ENCODE measurements at regions not wholly inside any gene's neighbourhood (a gene's known extent, or its start where the extent isn't known, plus 50 kb on each side); places are given as distances from the start of the nearest gene placed in this dataset.
"Not testable (repeated sequence)": the region's sequence is repeated elsewhere in the genome, so short reads cannot be mapped to it uniquely, and the experiment has no call there.

GRCh38 chr7:16098058-16098457 lies 323.3 kb downstream of the CRPPA start:
- peaks cover 7% of the 10 kb centered on the region for H3K9me3 Mint-ChIP-seq
- no peaks in the 10 kb centered on the region for H3K36me3 Mint-ChIP-seq (ENCODE audit: low read depth)
- H3K4me1 Mint-ChIP-seq (ENCODE audit: low read depth), result no peaks in the 10 kb centered on the region
- H3K4me3 Mint-ChIP-seq (ENCODE audit: low read depth), result no peak overlapping the region
- intact Hi-C loops (cut with micrococcal nuclease), result no loop called here
- no peak for DNase-seq (ENCODE audit: low spot score)
- H3K27ac Mint-ChIP-seq, result no peak overlapping the region
- no peaks in the 10 kb centered on the region for H3K27me3 Mint-ChIP-seq (ENCODE audit: low read depth)

GRCh38 chr7:16095171-16095950 lies 326.0 kb downstream of the CRPPA start:
- Mint-ChIP-seq H3K4me1 (ENCODE audit: low read depth) (no peaks in the 10 kb centered on the region), H3K4me3 (ENCODE audit: low read depth) (no peak overlapping the region), H3K27me3 (ENCODE audit: low read depth) (no peaks in the 10 kb centered on the region), H3K9me3 (no peaks in the 10 kb centered on the region), H3K36me3 (ENCODE audit: low read depth) (no peaks in the 10 kb centered on the region), H3K27ac (no peak overlapping the region)
- intact Hi-C loops (cut with micrococcal nuclease), result no loop called here
- no peak for DNase-seq (ENCODE audit: low spot score)

GRCh38 chr7:16094651-16095050 lies 326.7 kb downstream of the CRPPA start:
- Mint-ChIP-seq H3K27ac (no peak overlapping the region), H3K4me1 (ENCODE audit: low read depth) (no peaks in the 10 kb centered on the region), H3K36me3 (ENCODE audit: low read depth) (no peaks in the 10 kb centered on the region), H3K27me3 (ENCODE audit: low read depth) (no peaks in the 10 kb centered on the region), H3K9me3 (no peaks in the 10 kb centered on the region), H3K4me3 (ENCODE audit: low read depth) (no peak overlapping the region)
- intact Hi-C loops (cut with micrococcal nuclease), result no loop called here
- no peak for DNase-seq (ENCODE audit: low spot score)

- DNase-seq (ENCODE audit: low spot score), result no peak
- Mint-ChIP-seq H3K27me3 (ENCODE audit: low read depth) (no peaks in the 10 kb centered on the region), H3K9me3 (no peaks in the 10 kb centered on the region), H3K27ac (no peak overlapping the region), H3K4me1 (ENCODE audit: low read depth) (no peaks in the 10 kb centered on the region), H3K36me3 (ENCODE audit: low read depth) (no peaks in the 10 kb centered on the region), H3K4me3 (ENCODE audit: low read depth) (no peak overlapping the region)
- intact Hi-C loops (cut with micrococcal nuclease), result no loop called here
These were observed 328.6 kb downstream of the CRPPA start for GRCh38 chr7:16092711-16093110.

- no peaks in the 10 kb centered on the region for H3K4me1 Mint-ChIP-seq (ENCODE audit: low read depth)
- no peak for DNase-seq (ENCODE audit: low spot score)
- H3K27ac Mint-ChIP-seq, result no peak overlapping the region
- no peaks in the 10 kb centered on the region for H3K36me3 Mint-ChIP-seq (ENCODE audit: low read depth)
- intact Hi-C loops (cut with micrococcal nuclease), result no loop called here
- no peak overlapping the region for H3K4me3 Mint-ChIP-seq (ENCODE audit: low read depth)
- no peaks in the 10 kb centered on the region for H3K9me3 Mint-ChIP-seq
- no peaks in the 10 kb centered on the region for H3K27me3 Mint-ChIP-seq (ENCODE audit: low read depth)
These were observed 329.5 kb downstream of the CRPPA start for GRCh38 chr7:16091701-16092310.

GRCh38 chr7:16089801-16090200 lies 331.5 kb downstream of the CRPPA start:
- Mint-ChIP-seq H3K9me3 (no peaks in the 10 kb centered on the region), H3K4me3 (ENCODE audit: low read depth) (no peak overlapping the region), H3K27me3 (ENCODE audit: low read depth) (no peaks in the 10 kb centered on the region), H3K4me1 (ENCODE audit: low read depth) (no peaks in the 10 kb centered on the region), H3K27ac (no peak overlapping the region), H3K36me3 (ENCODE audit: low read depth) (no peaks in the 10 kb centered on the region)
- DNase-seq (ENCODE audit: low spot score), result no peak
- intact Hi-C loops (cut with micrococcal nuclease), result no loop called here

GRCh38 chr7:16089191-16089590 lies 332.1 kb downstream of the CRPPA start:
- H3K4me3 Mint-ChIP-seq (ENCODE audit: low read depth), result no peak overlapping the region
- H3K27ac Mint-ChIP-seq, result no peak overlapping the region
- H3K27me3 Mint-ChIP-seq (ENCODE audit: low read depth), result no peaks in the 10 kb centered on the region
- H3K9me3 Mint-ChIP-seq, result no peaks in the 10 kb centered on the region
- DNase-seq (ENCODE audit: low spot score), result no peak
- no peaks in the 10 kb centered on the region for H3K36me3 Mint-ChIP-seq (ENCODE audit: low read depth)
- intact Hi-C loops (cut with micrococcal nuclease), result no loop called here
- H3K4me1 Mint-ChIP-seq (ENCODE audit: low read depth), result no peaks in the 10 kb centered on the region

- Mint-ChIP-seq H3K4me3 (ENCODE audit: low read depth) (no peak overlapping the region), H3K4me1 (ENCODE audit: low read depth) (no peaks in the 10 kb centered on the region), H3K9me3 (no peaks in the 10 kb centered on the region), H3K27ac (no peak overlapping the region), H3K27me3 (ENCODE audit: low read depth) (no peaks in the 10 kb centered on the region), H3K36me3 (ENCODE audit: low read depth) (no peaks in the 10 kb centered on the region)
- no peak for DNase-seq (ENCODE audit: low spot score)
- intact Hi-C loops (cut with micrococcal nuclease), result no loop called here
These were observed 334.6 kb downstream of the CRPPA start for GRCh38 chr7:16086743-16087142.

GRCh38 chr7:16085780-16086179 lies 335.6 kb downstream of the CRPPA start:
- H3K36me3 Mint-ChIP-seq (ENCODE audit: low read depth), result not testable (repeated sequence)

GRCh38 chr7:16084875-16085274 lies 336.5 kb downstream of the CRPPA start:
- intact Hi-C loops (cut with micrococcal nuclease), result no loop called here
- no peak for DNase-seq (ENCODE audit: low spot score)
- Mint-ChIP-seq H3K4me1 (ENCODE audit: low read depth) (no peaks in the 10 kb centered on the region), H3K36me3 (ENCODE audit: low read depth) (no peaks in the 10 kb centered on the region), H3K27ac (no peak overlapping the region), H3K9me3 (no peaks in the 10 kb centered on the region), H3K4me3 (ENCODE audit: low read depth) (no peak overlapping the region), H3K27me3 (ENCODE audit: low read depth) (no peaks in the 10 kb centered on the region)

More at GRCh38 chr7:16085780-16086179, 335.6 kb downstream of the CRPPA start:
- DNase-seq (ENCODE audit: low spot score); H3K4me3 Mint-ChIP-seq (ENCODE audit: low read depth); H3K4me1 Mint-ChIP-seq (ENCODE audit: low read depth); H3K27ac Mint-ChIP-seq; intact Hi-C loops (cut with micrococcal nuclease); H3K9me3 Mint-ChIP-seq; H3K27me3 Mint-ChIP-seq (ENCODE audit: low read depth): not testable (repeated sequence)

GRCh38 chr7:16084370-16084769 lies 337.0 kb downstream of the CRPPA start:
- Mint-ChIP-seq H3K36me3 (ENCODE audit: low read depth) (no peaks in the 10 kb centered on the region), H3K4me3 (ENCODE audit: low read depth) (no peak overlapping the region), H3K4me1 (ENCODE audit: low read depth) (no peaks in the 10 kb centered on the region), H3K27me3 (ENCODE audit: low read depth) (no peaks in the 10 kb centered on the region), H3K27ac (no peak overlapping the region), H3K9me3 (no peaks in the 10 kb centered on the region)
- DNase-seq (ENCODE audit: low spot score), result no peak
- intact Hi-C loops (cut with micrococcal nuclease), result no loop called here

- Mint-ChIP-seq H3K9me3 (no peaks in the 10 kb centered on the region), H3K4me3 (ENCODE audit: low read depth) (no peak overlapping the region), H3K27me3 (ENCODE audit: low read depth) (no peaks in the 10 kb centered on the region), H3K27ac (no peak overlapping the region), H3K4me1 (ENCODE audit: low read depth) (no peaks in the 10 kb centered on the region), H3K36me3 (ENCODE audit: low read depth) (no peaks in the 10 kb centered on the region)
- DNase-seq (ENCODE audit: low spot score), result no peak
- intact Hi-C loops (cut with micrococcal nuclease), result no loop called here
These were observed 337.4 kb downstream of the CRPPA start for GRCh38 chr7:16083931-16084330.

- H3K9me3 Mint-ChIP-seq, result no peaks in the 10 kb centered on the region
- DNase-seq (ENCODE audit: low spot score), result no peak
- no peak overlapping the region for H3K27ac Mint-ChIP-seq
- no peak overlapping the region for H3K4me3 Mint-ChIP-seq (ENCODE audit: low read depth)
- no peaks in the 10 kb centered on the region for H3K4me1 Mint-ChIP-seq (ENCODE audit: low read depth)
- H3K36me3 Mint-ChIP-seq (ENCODE audit: low read depth), result no peaks in the 10 kb centered on the region
- intact Hi-C loops (cut with micrococcal nuclease), result no loop called here
- no peaks in the 10 kb centered on the region for H3K27me3 Mint-ChIP-seq (ENCODE audit: low read depth)
These were observed 341.2 kb downstream of the CRPPA start for GRCh38 chr7:16080131-16080530.

All from activated T-helper 2 cell treated with anti-CD3 and anti-CD28 coated beads, Interferon-gamma antibody, Interleukin-2, Interleukin-4, amounts not matched to agents 10 μg/mL and 5 μg/mL and 100 μg/mL, durations not matched to agents 14 hours and 24 hours and 36 hours (primary cell).